ENCODE measurements at regions not wholly inside any gene's neighbourhood (a gene's known extent, or its start where the extent isn't known, plus 50 kb on each side); places are given as distances from the start of the nearest gene placed in this dataset.
A peak's percentile ranks its signal among the peaks of the same experiment; 100 is the strongest.

DNA sequence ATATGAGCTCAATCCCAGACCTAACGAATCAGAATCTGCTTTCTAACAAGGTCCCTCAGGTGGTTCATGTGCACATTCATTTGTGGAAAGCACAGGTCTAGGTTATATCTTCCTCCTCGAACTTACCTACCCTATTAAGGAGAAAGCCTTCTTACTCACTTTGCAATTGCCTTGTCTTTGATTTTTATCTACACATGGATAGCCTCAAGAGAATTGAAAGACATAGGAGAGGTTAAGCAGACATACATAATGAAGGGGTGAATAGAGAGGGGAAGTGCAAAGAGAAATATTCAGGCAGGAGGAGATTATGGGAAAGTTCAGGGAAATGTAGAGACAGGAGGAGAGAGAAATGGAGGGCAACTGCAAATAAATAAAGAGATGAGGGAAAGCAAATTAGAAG is 422.9 kb upstream of the ADAMTS9 start:
- H3K9ac ChIP-seq (ENCODE audit: low read length): no peak overlapping the region
- H3K4me1 ChIP-seq (ENCODE audit: control insufficient read depth, insufficient read depth, low read length): peaks cover 5% of the 10 kb centered on the region
- DNase-seq (ENCODE audit: low read depth): no peak
- no peaks in the 10 kb centered on the region for H3K36me3 ChIP-seq (ENCODE audit: control insufficient read depth, insufficient read depth, low read length, severe bottlenecking)
- H3K27me3 ChIP-seq (replicated peaks; ENCODE audit: control insufficient read depth, insufficient read depth, low read length): peaks cover 5% of the 10 kb centered on the region
- no peak overlapping the region for H3K4me3 ChIP-seq (ENCODE audit: low read length)
- peaks cover 5% of the 10 kb centered on the region for H3K9me3 ChIP-seq (ENCODE audit: control insufficient read depth, low read length)

DNA sequence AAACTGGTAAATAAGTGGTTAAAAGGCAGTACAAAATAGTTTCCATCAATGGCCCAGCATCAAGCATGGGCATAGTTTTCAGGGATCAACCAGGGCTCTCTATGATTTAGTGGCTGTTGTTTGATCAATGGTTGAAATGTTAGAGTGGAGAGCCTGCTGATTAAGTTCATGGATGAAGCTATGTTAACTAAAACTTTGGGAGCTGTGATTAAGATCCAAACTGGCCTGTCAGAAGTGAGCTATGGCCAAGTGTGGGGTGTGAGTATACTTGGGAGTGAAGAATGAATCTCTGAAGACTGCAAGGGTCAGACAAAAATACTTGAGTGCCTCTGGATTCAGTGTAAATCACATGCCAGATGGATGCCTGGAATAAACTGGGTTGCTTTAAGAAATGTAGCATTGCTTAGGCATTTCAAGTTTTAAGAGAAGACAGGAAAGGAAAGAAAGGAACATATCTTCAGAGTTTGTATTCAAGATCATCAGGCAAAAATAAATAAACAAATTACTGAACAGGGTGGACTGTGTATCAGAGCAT is 422.2 kb upstream of the ADAMTS9 start:
- Histone ChIP-seq H3K4me3 (ENCODE audit: low read length) (no peak overlapping the region), H3K36me3 (ENCODE audit: control insufficient read depth, insufficient read depth, low read length, severe bottlenecking) (no peaks in the 10 kb centered on the region), H3K9me3 (ENCODE audit: control insufficient read depth, low read length) (peaks cover 5% of the 10 kb centered on the region), H3K27me3 (replicated peaks; ENCODE audit: control insufficient read depth, insufficient read depth, low read length) (peaks cover 5% of the 10 kb centered on the region), H3K9ac (ENCODE audit: low read length) (no peak overlapping the region), H3K4me1 (ENCODE audit: control insufficient read depth, insufficient read depth, low read length) (peaks cover 5% of the 10 kb centered on the region)
- DNase-seq (ENCODE audit: low read depth): no peak

DNA sequence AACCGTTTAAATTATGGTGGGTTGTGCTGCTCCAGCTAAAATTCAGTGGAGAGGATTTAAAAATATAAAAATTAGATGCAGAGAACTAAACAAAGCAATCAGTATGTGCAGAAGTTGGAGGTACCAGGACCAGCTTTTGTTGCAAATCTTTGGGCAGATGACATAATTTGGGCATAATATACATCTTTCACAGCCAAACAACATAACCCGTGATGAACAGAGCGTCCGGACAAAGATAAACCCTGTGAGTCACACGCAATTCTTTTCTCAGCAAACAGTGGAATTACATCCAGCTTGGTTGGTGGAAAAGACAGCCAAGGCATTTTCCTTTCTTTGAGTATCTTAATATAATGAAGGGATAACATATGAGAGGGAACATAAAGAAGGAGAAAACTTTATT is 419.4 kb upstream of the ADAMTS9 start:
- DNase-seq (ENCODE audit: low read depth): peak; percentile 28

DNA sequence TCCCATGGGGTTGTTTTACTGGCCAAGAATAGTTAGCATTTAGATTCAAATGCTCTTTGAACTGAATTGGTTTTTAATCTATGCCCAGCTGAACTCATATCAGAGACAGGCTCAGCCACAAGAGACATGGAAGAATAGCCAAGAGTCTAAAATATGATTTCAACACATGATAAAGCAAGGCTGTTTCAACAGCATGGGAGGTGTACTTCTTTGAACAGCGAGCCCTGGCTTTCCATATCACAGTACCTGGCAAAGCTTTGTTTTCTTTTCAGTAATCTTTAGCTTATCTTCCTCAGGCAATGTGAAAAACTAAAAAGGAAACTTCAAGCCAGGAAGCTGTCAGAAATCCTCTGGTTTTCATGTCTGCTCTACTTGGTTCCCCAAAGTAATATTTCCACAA is 413.6 kb upstream of the ADAMTS9 start:
- H3K27me3 ChIP-seq (replicated peaks; ENCODE audit: control insufficient read depth, insufficient read depth, low read length): no peaks in the 10 kb centered on the region
- no peaks in the 10 kb centered on the region for H3K4me1 ChIP-seq (ENCODE audit: control insufficient read depth, insufficient read depth, low read length)
- H3K36me3 ChIP-seq (ENCODE audit: control insufficient read depth, insufficient read depth, low read length, severe bottlenecking): no peaks in the 10 kb centered on the region
- no peak overlapping the region for H3K4me3 ChIP-seq (ENCODE audit: low read length)
- DNase-seq (ENCODE audit: low read depth): no peak
- H3K9ac ChIP-seq (ENCODE audit: low read length): no peak overlapping the region
- H3K9me3 ChIP-seq (ENCODE audit: control insufficient read depth, low read length): no peaks in the 10 kb centered on the region

More for the DNA sequence above, 419.4 kb upstream of the ADAMTS9 start:
- Histone ChIP-seq H3K4me1 (ENCODE audit: control insufficient read depth, insufficient read depth, low read length) (peaks cover 5% of the 10 kb centered on the region), H3K4me3 (ENCODE audit: low read length) (no peak overlapping the region), H3K9me3 (ENCODE audit: control insufficient read depth, low read length) (peaks cover 5% of the 10 kb centered on the region), H3K36me3 (ENCODE audit: control insufficient read depth, insufficient read depth, low read length, severe bottlenecking) (no peaks in the 10 kb centered on the region), H3K27me3 (replicated peaks; ENCODE audit: control insufficient read depth, insufficient read depth, low read length) (peaks cover 5% of the 10 kb centered on the region), H3K9ac (ENCODE audit: low read length) (no peak overlapping the region)

DNA sequence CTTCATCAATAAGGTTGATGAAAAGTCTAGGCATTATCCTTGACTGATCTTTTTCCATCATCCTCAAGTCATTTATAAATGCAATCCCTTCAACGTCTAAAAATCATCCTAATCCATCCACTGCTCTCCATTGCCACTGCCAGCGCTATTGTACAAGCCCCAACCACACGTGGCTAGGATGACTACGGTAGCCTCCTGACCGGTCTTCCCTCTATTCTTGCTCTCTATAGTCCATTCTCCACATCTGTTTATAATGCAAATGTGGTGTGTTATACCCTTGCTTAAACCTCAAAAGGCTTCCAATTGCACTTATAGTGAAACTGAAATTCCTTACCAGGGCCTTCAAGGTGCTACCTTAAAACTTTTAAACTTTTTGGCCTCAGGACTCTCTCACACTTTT is 410.6 kb upstream of the ADAMTS9 start:
- no peak overlapping the region for H3K9ac ChIP-seq (ENCODE audit: low read length)
- H3K27me3 ChIP-seq (replicated peaks; ENCODE audit: control insufficient read depth, insufficient read depth, low read length): no peaks in the 10 kb centered on the region
- H3K9me3 ChIP-seq (ENCODE audit: control insufficient read depth, low read length): no peaks in the 10 kb centered on the region
- H3K36me3 ChIP-seq (ENCODE audit: control insufficient read depth, insufficient read depth, low read length, severe bottlenecking): no peaks in the 10 kb centered on the region
- DNase-seq (ENCODE audit: low read depth): no peak
- no peak overlapping the region for H3K4me3 ChIP-seq (ENCODE audit: low read length)
- H3K4me1 ChIP-seq (ENCODE audit: control insufficient read depth, insufficient read depth, low read length): peaks cover 4% of the 10 kb centered on the region

DNA sequence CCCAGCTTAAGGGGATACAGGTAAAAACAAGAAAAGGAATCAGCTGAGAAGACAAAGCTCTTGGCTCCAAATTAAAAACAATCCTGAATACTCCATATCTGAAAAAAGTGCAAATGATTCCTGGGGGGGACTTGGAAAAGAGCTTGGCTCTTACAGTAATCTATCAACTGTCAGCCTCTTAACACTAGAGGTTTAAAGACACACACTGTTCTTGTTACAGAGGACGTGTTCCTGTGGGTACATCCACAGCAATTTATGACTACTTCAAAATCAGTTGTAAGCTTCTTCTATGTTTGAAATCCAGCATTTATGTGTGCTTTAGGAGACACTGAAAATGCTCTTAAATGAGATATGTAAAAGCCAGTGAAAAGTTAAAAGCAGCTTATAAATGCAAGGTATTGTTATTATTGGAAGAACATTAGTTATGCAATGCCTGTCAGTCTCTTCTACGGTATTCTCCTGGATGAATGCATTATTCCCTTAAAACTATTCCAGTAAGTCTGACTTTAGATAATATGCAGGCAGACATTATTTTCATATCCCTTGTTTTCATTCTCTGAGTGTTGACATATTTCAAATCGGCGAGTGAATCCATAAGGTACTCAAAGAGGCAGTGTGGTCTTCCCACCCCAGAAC is 408.4 kb upstream of the ADAMTS9 start:
- no peaks in the 10 kb centered on the region for H3K9me3 ChIP-seq (ENCODE audit: control insufficient read depth, low read length)
- no peaks in the 10 kb centered on the region for H3K27me3 ChIP-seq (replicated peaks; ENCODE audit: control insufficient read depth, insufficient read depth, low read length)
- H3K4me3 ChIP-seq (ENCODE audit: low read length): no peak overlapping the region
- no peak for DNase-seq (ENCODE audit: low read depth)
- H3K4me1 ChIP-seq (ENCODE audit: control insufficient read depth, insufficient read depth, low read length): peaks cover 7% of the 10 kb centered on the region
- H3K36me3 ChIP-seq (ENCODE audit: control insufficient read depth, insufficient read depth, low read length, severe bottlenecking): no peaks in the 10 kb centered on the region
- no peak overlapping the region for H3K9ac ChIP-seq (ENCODE audit: low read length)

DNA sequence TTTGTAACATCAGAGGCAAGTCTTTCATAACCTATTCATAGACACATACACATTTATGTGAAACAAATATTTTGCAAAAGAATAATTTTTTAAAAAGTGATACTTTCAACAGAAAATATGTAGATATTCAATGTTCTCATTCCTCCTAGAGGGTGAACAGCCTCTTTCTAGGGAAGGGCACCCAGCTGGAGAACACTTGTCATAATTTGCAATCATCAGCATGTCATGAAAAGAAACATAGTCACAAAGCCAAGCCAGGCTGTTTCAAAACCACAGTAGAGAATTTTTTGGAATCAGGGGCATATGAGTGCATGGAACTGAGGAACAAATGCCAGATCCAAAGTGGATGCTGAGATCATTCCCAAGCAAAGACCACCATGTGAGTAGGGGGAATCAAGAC is 406.9 kb upstream of the ADAMTS9 start:
- Histone ChIP-seq H3K4me3 (ENCODE audit: low read length) (no peak overlapping the region), H3K4me1 (ENCODE audit: control insufficient read depth, insufficient read depth, low read length) (peaks cover 12% of the 10 kb centered on the region), H3K9me3 (ENCODE audit: control insufficient read depth, low read length) (no peaks in the 10 kb centered on the region), H3K9ac (ENCODE audit: low read length) (no peak overlapping the region), H3K27me3 (replicated peaks; ENCODE audit: control insufficient read depth, insufficient read depth, low read length) (no peaks in the 10 kb centered on the region), H3K36me3 (ENCODE audit: control insufficient read depth, insufficient read depth, low read length, severe bottlenecking) (no peaks in the 10 kb centered on the region)
- peak; percentile 4 for DNase-seq (ENCODE audit: low read depth)

DNA sequence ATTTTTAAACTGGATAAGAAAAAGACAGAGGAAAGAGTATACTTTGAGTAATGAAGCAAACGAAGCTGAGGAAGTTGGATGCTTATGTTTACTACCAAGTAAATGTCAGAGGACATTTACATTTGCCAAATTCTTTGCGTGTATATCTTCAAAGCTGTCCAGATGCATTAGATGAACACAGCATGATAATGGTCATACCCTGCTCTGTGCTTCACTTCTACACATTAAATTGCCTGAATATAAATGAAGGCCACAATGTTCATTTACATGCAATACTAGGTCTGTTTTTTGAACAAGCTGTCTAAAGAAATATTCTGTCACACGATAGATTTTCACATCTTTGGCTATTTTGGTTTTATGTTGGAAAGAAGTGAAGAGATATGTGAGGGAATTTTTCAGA is 405.8 kb upstream of the ADAMTS9 start:
- Histone ChIP-seq H3K9ac (ENCODE audit: low read length) (no peak overlapping the region), H3K27me3 (replicated peaks; ENCODE audit: control insufficient read depth, insufficient read depth, low read length) (no peaks in the 10 kb centered on the region), H3K4me1 (ENCODE audit: control insufficient read depth, insufficient read depth, low read length) (peaks cover 12% of the 10 kb centered on the region), H3K4me3 (ENCODE audit: low read length) (no peak overlapping the region), H3K36me3 (ENCODE audit: control insufficient read depth, insufficient read depth, low read length, severe bottlenecking) (no peaks in the 10 kb centered on the region), H3K9me3 (ENCODE audit: control insufficient read depth, low read length) (no peaks in the 10 kb centered on the region)
- DNase-seq (ENCODE audit: low read depth): peak; percentile 47

DNA sequence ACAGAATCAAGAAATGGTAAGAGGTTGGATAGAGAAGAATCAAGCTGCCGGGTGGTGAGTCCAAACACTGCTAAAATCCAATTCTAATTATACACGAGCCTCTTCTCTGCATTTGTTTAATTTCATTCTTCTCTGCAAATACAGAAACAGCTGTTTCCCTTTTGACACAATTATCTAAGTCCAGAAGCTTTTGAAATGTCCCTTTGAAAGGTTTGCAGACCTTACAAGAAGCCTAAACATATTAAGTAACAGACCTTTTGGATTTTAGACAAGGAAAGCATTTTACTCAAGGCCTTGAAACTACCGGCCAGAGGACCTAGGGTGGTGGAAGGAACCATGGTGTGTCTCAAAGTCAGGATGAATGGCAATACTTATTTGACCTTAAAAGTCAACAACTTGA is 403.8 kb upstream of the ADAMTS9 start:
- H3K4me3 ChIP-seq (ENCODE audit: low read length): no peak overlapping the region
- DNase-seq (ENCODE audit: low read depth): no peak
- H3K4me1 ChIP-seq (ENCODE audit: control insufficient read depth, insufficient read depth, low read length): peaks cover 12% of the 10 kb centered on the region

DNA sequence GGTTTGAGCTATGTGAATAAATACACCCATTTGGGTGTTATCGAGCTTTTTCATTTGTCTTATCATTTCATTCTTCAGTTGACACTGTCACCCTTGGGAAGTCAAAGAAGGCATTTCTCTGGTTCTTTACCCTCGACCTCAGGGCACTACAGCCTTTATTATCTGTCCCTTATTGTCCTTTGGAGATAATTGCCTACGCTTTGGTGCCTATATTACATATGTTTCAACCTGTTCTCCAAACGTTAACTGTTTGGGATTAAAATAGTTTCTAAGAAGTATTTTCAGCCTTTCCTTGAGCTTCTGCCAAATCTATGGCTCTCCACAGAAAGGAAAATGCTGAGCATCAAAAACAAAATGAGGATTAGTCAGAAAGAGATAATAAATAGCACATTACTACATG is 395.4 kb upstream of the ADAMTS9 start:
- Histone ChIP-seq H3K36me3 (ENCODE audit: control insufficient read depth, insufficient read depth, low read length, severe bottlenecking) (no peaks in the 10 kb centered on the region), H3K4me3 (ENCODE audit: low read length) (no peak overlapping the region), H3K9ac (ENCODE audit: low read length) (no peak overlapping the region), H3K27me3 (replicated peaks; ENCODE audit: control insufficient read depth, insufficient read depth, low read length) (peaks cover 9% of the 10 kb centered on the region), H3K4me1 (ENCODE audit: control insufficient read depth, insufficient read depth, low read length) (no peaks in the 10 kb centered on the region), H3K9me3 (ENCODE audit: control insufficient read depth, low read length) (no peaks in the 10 kb centered on the region)
- DNase-seq (ENCODE audit: low read depth): no peak

More for the DNA sequence above, 403.8 kb upstream of the ADAMTS9 start:
- H3K36me3 ChIP-seq (ENCODE audit: control insufficient read depth, insufficient read depth, low read length, severe bottlenecking): no peaks in the 10 kb centered on the region
- H3K9ac ChIP-seq (ENCODE audit: low read length): no peak overlapping the region
- no peaks in the 10 kb centered on the region for H3K27me3 ChIP-seq (replicated peaks; ENCODE audit: control insufficient read depth, insufficient read depth, low read length)
- H3K9me3 ChIP-seq (ENCODE audit: control insufficient read depth, low read length): no peaks in the 10 kb centered on the region

DNA sequence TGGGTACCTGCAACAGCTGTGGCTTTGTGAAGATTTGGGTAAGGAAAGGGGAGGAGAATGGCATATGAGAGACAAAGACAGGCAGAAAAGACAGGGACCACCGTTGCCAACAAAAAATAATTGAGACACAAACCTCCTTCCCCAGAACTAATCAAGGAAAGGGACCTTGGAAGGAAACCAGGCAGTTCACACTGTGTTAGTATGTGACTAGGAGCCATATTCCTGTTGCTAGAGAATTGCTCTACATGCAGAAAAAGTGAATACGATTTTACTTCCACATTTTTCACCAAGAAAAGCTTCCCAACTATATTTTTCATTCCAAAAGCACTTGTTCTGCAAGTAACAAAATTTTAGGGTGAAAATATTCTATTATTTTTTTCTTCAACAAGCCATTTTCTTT is 393.7 kb upstream of the ADAMTS9 start:
- Histone ChIP-seq H3K27me3 (replicated peaks; ENCODE audit: control insufficient read depth, insufficient read depth, low read length) (peaks cover 9% of the 10 kb centered on the region), H3K36me3 (ENCODE audit: control insufficient read depth, insufficient read depth, low read length, severe bottlenecking) (no peaks in the 10 kb centered on the region), H3K4me3 (ENCODE audit: low read length) (no peak overlapping the region), H3K9ac (ENCODE audit: low read length) (no peak overlapping the region), H3K9me3 (ENCODE audit: control insufficient read depth, low read length) (no peaks in the 10 kb centered on the region), H3K4me1 (ENCODE audit: control insufficient read depth, insufficient read depth, low read length) (no peaks in the 10 kb centered on the region)
- DNase-seq (ENCODE audit: low read depth): no peak

DNA sequence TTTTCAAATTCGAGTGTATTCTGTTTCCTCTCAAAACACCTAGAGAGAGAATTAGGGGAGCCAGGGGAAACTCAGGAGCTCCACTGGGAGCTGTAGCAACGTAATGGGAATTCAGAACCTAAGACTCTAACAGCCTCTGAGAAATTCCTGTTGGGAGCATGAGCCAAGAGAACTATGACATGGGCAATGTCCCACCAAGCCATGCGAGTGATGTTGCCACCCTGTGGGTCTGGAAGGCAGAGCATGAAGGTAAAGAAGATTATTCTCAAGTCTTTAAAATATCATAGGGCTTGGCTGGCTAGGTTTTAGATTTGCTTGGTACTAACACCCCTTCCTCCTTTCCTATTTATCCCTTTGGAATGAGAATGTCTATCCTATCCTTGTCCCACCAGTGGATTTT is 392.6 kb upstream of the ADAMTS9 start:
- no peak for DNase-seq (ENCODE audit: low read depth)
- Histone ChIP-seq H3K9ac (ENCODE audit: low read length) (no peak overlapping the region), H3K4me1 (ENCODE audit: control insufficient read depth, insufficient read depth, low read length) (no peaks in the 10 kb centered on the region), H3K4me3 (ENCODE audit: low read length) (no peak overlapping the region), H3K9me3 (ENCODE audit: control insufficient read depth, low read length) (no peaks in the 10 kb centered on the region), H3K27me3 (replicated peaks; ENCODE audit: control insufficient read depth, insufficient read depth, low read length) (peaks cover 9% of the 10 kb centered on the region), H3K36me3 (ENCODE audit: control insufficient read depth, insufficient read depth, low read length, severe bottlenecking) (no peaks in the 10 kb centered on the region)
